ENCODE measurements at regions not wholly inside any gene's neighbourhood (a gene's known extent, or its start where the extent isn't known, plus 50 kb on each side); places are given as distances from the start of the nearest gene placed in this dataset.

DNA sequence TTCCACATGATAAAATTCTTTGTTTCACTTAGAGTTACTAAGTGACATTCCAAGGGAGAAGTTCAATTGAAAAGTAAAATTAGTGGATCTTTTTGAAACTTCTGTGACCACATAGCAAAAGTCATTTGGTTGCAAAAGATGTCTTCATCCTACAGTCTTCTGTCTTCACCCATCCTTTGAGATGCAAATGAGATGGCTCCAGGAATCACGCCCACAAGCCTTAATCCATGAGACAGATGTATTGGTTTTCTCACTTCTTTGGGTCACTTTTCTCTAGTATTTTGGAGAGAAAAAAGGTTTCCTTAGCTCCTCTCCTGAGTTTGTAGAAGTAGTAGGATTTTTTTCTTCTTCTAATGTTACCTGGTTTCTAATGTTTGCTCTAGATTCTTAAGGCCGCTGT lies 259.5 kb upstream of the SLC10A2 start:
- H3K36me3 Mint-ChIP-seq (ENCODE audit: low read depth): no peaks in the 10 kb centered on the region
- TF ChIP-seq, protein P1, sequence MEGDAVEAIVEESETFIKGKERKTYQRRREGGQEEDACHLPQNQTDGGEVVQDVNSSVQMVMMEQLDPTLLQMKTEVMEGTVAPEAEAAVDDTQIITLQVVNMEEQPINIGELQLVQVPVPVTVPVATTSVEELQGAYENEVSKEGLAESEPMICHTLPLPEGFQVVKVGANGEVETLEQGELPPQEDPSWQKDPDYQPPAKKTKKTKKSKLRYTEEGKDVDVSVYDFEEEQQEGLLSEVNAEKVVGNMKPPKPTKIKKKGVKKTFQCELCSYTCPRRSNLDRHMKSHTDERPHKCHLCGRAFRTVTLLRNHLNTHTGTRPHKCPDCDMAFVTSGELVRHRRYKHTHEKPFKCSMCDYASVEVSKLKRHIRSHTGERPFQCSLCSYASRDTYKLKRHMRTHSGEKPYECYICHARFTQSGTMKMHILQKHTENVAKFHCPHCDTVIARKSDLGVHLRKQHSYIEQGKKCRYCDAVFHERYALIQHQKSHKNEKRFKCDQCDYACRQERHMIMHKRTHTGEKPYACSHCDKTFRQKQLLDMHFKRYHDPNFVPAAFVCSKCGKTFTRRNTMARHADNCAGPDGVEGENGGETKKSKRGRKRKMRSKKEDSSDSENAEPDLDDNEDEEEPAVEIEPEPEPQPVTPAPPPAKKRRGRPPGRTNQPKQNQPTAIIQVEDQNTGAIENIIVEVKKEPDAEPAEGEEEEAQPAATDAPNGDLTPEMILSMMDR (IDR thresholded peaks at IDR 0.05; ENCODE audit: unreplicated experiment in 3 of 3): no peak
- no peak overlapping the region for H3K27ac Mint-ChIP-seq
- H3K27me3 Mint-ChIP-seq (ENCODE audit: low read depth): no peaks in the 10 kb centered on the region
- no peaks in the 10 kb centered on the region for H3K4me1 Mint-ChIP-seq
- no peak overlapping the region for H3K4me3 Mint-ChIP-seq
- no peaks in the 10 kb centered on the region for H3K9me3 Mint-ChIP-seq

DNA sequence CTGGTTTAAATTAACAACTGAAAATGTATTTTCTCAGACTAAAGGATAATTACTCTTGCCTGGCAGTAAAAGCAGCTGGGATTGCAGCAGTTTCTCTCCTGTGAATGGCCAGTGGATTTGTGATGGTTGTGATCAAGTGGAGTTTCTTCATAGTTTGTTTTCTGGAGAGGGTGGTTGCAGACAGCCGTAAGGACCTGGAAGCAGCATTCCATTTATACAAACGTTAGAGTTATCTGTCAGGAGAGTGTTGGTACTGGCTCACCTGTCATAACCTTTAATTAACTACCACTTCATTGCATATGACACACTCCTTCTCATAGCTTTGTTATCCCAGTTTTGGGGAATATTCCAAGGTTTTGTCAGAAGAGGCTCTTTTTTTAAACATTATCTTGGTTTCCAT lies 258.4 kb upstream of the SLC10A2 start:
- TF ChIP-seq, protein P1 (IDR thresholded peaks at IDR 0.05; ENCODE audit: unreplicated experiment in 3 of 3): no peak
- Mint-ChIP-seq H3K27me3 (ENCODE audit: low read depth) (no peaks in the 10 kb centered on the region), H3K27ac (no peak overlapping the region), H3K36me3 (ENCODE audit: low read depth) (no peaks in the 10 kb centered on the region), H3K4me3 (no peak overlapping the region), H3K9me3 (no peaks in the 10 kb centered on the region), H3K4me1 (no peaks in the 10 kb centered on the region)

DNA sequence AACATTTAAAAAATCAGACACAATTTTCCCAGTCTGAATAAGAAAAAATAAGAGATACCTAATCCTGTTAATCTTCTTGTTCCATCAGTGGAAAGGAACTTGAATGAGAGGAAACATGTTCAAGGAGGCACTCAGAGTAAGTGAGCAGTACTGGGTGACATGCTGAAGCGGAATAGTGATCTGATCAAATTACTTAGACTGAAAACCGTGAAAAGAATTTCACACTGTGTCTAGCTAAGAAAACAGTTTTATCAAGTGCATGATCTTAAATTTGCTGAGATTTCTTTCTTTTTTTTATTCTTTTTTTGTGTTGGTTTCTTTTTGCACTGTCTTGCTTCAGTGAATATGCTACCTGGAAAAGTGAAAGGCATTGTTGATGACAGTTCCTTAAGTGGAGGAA lies 249.5 kb upstream of the SLC10A2 start:
- TF ChIP-seq, protein P1 (IDR thresholded peaks at IDR 0.05; ENCODE audit: unreplicated experiment in 3 of 3): no peak
- H3K36me3 Mint-ChIP-seq (ENCODE audit: low read depth): no peaks in the 10 kb centered on the region
- H3K27me3 Mint-ChIP-seq (ENCODE audit: low read depth): no peaks in the 10 kb centered on the region
- H3K27ac Mint-ChIP-seq: no peak overlapping the region
- peaks cover 4% of the 10 kb centered on the region for H3K9me3 Mint-ChIP-seq
- H3K4me1 Mint-ChIP-seq: no peaks in the 10 kb centered on the region
- H3K4me3 Mint-ChIP-seq: no peak overlapping the region

DNA sequence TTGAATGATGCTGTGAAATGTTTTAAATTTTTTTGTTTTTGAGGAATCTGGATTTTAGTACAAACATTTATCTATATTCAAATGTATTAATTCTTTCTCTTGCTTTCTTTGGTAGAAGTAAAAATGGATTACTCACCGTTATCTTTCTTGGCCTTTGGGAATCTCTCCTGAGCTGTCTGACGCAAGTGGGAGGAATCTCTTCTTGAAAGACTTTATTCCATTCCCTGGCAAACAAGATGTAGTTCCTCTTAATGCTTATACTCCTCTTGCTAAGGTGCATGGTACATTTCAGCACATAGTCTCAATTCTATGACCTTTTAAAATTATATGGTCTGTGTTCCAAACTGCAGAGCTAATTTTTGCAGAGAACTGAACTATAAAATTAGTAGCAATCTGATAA lies 246.2 kb upstream of the SLC10A2 start:
- Mint-ChIP-seq H3K27me3 (ENCODE audit: low read depth) (no peaks in the 10 kb centered on the region), H3K36me3 (ENCODE audit: low read depth) (no peaks in the 10 kb centered on the region), H3K4me1 (peaks cover 10% of the 10 kb centered on the region), H3K4me3 (no peak overlapping the region), H3K9me3 (peaks cover 3% of the 10 kb centered on the region), H3K27ac (no peak overlapping the region)
- TF ChIP-seq, protein P1 (IDR thresholded peaks at IDR 0.05; ENCODE audit: unreplicated experiment in 3 of 3): no peak

DNA sequence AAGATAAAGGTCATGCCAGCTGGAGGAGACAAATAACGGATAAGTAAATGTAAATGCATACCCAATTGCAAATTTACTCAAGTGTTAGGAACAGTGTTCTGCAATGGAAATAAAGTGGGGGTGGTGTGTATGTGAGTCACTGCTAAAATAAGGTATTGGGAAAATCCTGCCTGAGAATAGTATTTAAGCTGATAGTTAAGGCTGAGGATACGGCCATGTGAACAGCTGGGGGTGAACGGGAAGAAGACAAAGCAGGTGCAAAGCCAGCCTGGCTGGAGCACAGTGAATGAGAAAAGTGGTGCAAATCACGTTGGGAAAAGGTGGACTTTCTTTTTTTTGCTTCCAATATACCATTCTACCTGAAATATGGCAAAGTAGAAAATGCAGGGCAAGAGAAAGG lies 242.4 kb upstream of the SLC10A2 start:
- Mint-ChIP-seq H3K27ac (no peak overlapping the region), H3K4me3 (no peak overlapping the region), H3K36me3 (ENCODE audit: low read depth) (no peaks in the 10 kb centered on the region), H3K27me3 (ENCODE audit: low read depth) (no peaks in the 10 kb centered on the region), H3K9me3 (peaks cover 3% of the 10 kb centered on the region), H3K4me1 (peaks cover 10% of the 10 kb centered on the region)
- TF ChIP-seq, protein P1 (IDR thresholded peaks at IDR 0.05; ENCODE audit: unreplicated experiment in 3 of 3): no peak

DNA sequence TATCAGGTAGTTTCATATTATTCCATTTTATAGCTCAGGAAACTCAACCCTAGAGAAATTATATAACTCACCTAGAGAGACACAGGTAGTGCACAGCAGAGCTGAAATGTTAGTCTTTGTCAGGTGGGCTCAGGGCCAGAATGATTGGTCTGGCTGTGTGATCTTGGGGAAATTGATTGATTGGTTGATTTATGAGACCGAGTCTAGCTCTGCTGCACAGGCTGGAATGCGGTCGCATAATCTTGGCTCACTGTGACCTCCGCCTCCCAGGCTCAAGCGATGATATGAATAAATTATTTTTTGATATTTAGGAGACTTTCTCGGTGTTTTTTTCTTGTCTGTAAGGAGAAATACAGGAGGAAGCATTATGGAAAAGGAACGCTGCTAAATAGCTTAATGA lies 239.9 kb upstream of the SLC10A2 start:
- Mint-ChIP-seq H3K36me3 (ENCODE audit: low read depth) (no peaks in the 10 kb centered on the region), H3K9me3 (peaks cover 3% of the 10 kb centered on the region), H3K27me3 (ENCODE audit: low read depth) (no peaks in the 10 kb centered on the region), H3K4me1 (peaks cover 10% of the 10 kb centered on the region), H3K27ac (no peak overlapping the region), H3K4me3 (no peak overlapping the region)
- TF ChIP-seq, protein P1 (IDR thresholded peaks at IDR 0.05; ENCODE audit: unreplicated experiment in 3 of 3): no peak
